NCI-H226 (cell line): ENCODE measurements at regions not wholly inside any gene's neighbourhood (a gene's known extent, or its start where the extent isn't known, plus 50 kb on each side); places are given as distances from the start of the nearest gene placed in this dataset.
A peak's percentile ranks its signal among the peaks of the same experiment; 100 is the strongest.

Experiments used
- DNase-seq: peaks from one replicate; pipeline ENCODE4 v3.0.0-alpha.2; 2015

- no peak for DNase-seq
Observed at GRCh38 chr16:86921289-86921688, 342.9 kb downstream of the FOXL1 start.

GRCh38 chr16:86922311-86922710 lies 344.0 kb downstream of the FOXL1 start:
- DNase-seq = no peak

DNA sequence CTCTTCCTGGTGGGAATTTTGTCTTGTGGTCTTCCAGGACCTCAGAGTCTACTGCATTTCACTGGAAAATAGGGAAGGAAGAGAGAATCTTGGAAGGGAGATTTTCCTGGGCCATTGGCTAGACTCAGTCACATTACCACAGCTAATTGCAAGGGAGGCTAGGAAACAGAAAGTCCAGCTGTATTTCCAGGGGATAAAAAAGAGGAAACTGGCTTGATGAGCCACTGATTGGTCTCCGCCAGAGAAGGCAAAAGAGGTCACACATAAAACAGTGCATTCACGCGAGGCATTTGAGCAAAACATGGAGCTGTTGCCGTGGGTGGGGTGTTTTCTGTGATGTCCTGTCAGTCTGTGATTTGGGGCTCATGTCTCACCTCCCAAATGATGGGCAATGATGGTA lies 345.3 kb downstream of the FOXL1 start:
- no peak for DNase-seq

- peak; percentile 83 for DNase-seq
Observed at GRCh38 chr16:86924537-86924936, 346.2 kb downstream of the FOXL1 start.

- DNase-seq = peak; percentile 98
Observed at GRCh38 chr16:86925067-86925791, 346.9 kb downstream of the FOXL1 start.

GRCh38 chr16:86926181-86927094 lies 348.1 kb downstream of the FOXL1 start:
- DNase-seq = no peak

- DNase-seq = no peak
Observed at GRCh38 chr16:86927699-86928098, 349.4 kb downstream of the FOXL1 start.

DNA sequence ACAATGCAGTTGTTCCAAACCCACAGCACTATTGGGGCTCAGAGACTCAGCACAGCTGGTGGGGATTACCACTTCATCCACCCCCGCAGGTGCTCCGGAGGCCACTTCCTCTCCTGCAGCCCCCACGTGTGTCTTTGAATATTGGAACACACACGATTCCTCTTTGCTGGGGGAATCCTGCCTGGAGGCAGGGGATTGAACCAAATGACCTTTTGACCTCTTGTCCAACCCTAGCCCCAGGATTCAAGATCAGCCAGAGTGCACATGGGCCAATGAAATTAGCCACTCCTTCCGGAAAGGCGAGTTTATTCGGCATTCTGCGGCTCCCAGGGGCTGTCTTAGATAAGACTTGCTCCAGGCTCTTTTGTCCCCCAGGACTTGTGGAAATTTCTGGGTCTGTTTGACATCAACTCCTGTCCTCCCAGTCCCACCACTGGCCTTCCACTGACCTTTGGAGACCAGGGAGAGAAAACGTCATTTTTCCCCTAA lies 350.2 kb downstream of the FOXL1 start:
- DNase-seq = no peak

GRCh38 chr16:86929057-86929871 lies 350.9 kb downstream of the FOXL1 start:
- peak; percentile 99 for DNase-seq

DNA sequence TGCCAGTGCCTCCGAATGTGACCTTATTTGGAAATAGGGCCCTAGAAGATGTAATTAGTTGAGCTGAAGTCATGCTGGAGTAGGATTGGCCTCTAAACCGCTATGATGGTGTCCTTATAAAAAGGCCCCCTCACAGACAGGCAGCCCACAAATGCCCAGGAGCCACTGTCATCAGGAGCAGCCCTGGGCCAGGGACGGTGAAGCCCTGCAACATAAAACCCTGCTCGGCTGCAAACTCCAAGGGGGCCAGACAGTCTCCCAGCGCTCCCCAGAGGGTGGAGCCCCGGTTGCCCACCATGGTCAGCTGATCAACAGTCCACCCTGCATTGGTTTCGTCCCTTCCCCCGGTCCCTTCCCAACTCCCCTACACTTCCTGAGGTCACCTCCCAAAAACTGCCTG lies 351.7 kb downstream of the FOXL1 start:
- no peak for DNase-seq

DNA sequence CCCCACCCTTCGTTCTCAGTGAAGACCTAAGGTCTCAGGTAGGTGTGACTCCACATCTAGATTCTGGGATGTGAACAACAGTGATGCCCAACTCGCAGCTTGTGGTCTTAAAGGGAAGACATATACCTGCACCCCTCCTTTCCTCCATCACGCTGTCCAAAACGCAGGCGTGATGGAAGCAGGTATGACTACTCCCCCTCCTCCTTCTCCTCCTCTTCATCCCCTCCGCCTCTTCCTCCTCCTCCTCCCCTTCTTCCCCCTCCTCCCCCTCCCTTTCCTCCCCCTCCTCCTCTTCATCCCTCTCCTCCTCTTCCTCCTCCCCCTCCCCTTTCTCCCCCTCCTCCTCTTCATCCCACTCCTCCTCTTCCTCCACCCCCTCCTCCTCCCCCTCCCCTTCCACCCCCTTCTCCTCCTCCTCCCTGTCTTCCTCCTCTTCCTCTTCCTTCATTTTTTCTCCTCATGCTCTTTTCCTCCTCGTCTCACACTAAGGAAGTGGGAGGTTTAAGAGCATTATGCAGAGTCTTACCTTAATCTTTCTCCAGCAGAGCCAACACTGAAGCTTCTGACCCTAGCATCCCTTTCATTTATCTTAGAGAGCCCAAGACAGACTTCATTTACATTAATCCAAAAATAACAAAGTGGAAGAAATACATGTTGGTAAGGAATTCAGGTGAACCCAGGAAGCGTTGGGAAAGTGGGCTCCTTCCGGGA lies 352.5 kb downstream of the FOXL1 start:
- DNase-seq = peak; percentile 20

DNA sequence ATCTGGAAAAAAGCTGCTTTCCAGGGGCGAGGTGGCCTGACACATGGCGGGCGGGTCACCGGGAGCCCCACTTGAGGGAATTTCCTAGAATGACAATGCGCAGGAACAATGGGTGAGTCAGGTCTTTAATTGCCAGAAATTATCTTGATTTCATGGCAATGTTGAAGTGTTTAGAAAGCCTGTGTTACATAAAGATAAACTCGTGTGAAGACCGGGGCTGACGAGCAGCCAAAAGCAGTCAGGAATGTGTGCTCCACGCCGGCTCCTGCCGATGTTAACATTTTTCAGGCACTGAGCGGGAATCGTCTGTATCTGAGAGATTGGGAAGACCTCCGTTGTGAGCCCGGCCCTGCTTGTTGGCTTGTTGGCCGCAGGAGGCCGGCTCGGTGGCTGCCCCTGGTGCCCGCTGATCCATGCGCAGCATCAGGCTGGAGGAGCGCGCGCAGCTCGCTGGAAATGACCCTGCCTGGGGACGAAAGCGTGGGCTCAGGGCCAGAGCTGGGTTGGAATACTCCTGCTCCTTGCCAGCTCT lies 353.1 kb downstream of the FOXL1 start:
- peak; percentile 79 for DNase-seq

DNA sequence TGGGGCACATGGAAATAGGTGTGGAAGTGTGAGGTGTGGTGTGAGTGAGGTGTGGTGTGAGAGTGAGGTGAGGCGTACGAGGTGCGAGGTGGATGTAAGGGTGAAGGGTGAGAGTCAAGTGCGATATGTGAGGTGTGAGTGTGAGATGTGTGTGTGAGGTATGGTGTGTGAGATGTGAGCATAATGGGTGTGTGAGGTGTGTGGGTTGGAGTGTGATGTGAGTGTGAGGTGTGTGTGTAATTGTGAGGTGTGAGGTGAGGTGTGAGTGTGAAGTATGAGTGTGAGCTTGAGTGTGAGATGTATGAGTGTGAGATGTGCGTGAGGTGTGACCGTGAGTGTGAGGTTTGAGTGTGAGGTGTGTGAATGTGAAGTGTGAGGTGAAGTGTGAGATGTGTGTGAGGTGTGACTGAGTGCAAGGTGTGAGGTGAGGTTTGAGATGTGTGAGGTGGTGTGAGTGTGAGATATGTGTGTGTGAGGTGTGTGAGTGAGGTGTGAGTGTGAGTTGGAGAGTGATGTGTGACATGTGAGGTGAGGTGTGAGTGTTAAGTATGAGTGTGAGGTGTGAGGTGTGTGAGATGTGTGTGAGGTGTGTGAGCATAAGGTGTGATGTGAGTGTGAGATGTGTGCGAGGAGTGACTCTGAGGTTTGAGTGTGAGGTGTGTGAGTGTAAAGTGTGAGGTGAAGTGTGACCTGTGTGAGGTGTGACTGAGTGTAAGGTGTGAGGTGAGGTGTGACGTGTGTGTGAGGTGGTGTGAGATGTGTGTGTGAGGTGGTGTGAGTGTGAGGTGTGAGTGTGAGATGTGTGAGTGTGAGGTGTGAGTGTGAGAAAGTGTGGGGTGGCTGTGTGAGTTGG lies 354.0 kb downstream of the FOXL1 start:
- DNase-seq = no peak

GRCh38 chr16:86934581-86935375 lies 356.4 kb downstream of the FOXL1 start:
- no peak for DNase-seq

- DNase-seq = no peak
Observed at GRCh38 chr16:86939609-86940008, 361.3 kb downstream of the FOXL1 start.

DNA sequence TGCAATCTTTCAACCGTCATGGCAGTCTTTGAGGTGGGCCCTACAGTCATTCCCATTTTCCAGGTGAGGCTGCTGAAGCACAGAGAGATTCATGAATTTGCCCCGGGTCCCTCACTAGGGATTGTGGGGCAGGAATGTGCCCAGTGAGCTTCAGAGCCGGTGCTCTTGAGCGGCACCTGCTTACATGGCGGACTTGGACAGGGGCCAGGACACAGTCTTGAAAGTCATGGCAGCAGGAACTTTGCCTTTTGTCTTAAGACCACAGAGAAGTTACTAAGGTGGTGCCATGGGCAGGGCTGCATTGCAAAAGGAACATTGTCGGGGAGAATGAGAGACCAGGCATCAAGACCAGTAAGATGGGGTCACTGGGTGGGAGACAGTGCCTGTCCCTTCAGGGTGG lies 363.4 kb downstream of the FOXL1 start:
- DNase-seq = no peak

GRCh38 chr16:86942151-86943051 lies 364.1 kb downstream of the FOXL1 start:
- no peak for DNase-seq

DNA sequence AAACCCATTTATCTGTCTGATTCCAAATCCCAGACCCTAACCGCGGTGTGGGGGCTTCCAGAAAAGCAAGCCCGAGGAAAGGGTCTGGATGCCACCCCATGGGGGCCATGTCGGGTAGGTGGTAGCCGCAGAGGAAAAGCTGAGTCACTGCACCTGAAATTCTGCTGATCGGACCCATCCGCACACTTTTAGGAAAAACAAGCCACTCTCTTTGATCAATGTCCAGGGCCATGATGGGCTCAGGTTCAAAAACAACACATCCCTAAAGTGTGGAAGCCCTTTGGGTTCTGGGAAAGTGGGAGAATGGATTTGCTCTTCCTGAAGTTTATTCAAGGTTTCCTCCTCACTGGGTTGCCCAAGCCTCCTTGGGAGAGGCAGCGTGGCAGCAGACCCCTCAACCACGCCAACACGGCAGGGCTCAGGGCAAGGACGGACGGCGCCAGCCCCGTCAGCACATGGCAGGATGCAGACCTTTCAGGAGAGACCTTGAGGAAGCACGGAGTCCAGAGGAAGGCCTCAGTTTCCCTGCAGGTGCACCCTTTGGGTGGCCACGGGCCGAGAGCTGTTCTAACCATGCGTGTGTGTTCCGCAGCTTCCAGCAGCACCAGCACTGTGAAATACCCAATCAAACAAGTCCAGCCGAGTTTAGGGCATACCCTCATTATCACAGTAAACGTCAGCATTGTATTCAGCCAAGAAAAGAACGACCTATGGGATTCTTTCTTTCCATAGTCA lies 367.0 kb downstream of the FOXL1 start:
- DNase-seq = no peak
